ENCODE measurements at regions not wholly inside any gene's neighbourhood (a gene's known extent, or its start where the extent isn't known, plus 50 kb on each side); places are given as distances from the start of the nearest gene placed in this dataset.

- 0 out of 2 replicates have a peak, but pooled peaks cover 4% of the 10 kb centered on the region for H3K4me1 ChIP-seq (ENCODE audit: control insufficient read depth, insufficient read depth, low read length)
- TF ChIP-seq ZNF394 (tag by site-specific recombination; IDR thresholded peaks at IDR 0.05; ENCODE audit: borderline replicate concordance) (no peak), IKZF3 (tag by site-specific recombination; IDR thresholded peaks at IDR 0.05) (no peak), ZNF843 (tag by site-specific recombination; IDR thresholded peaks at IDR 0.05) (no peak), ZNF837 (tag by site-specific recombination; IDR thresholded peaks at IDR 0.05) (no peak), ZFHX2 (tag by site-specific recombination; conservative IDR thresholded peaks at IDR 0.05) (no peak), ZSCAN18 (tag by site-specific recombination; IDR thresholded peaks at IDR 0.05) (no peak), ZFP3 (tag by site-specific recombination; IDR thresholded peaks at IDR 0.05; ENCODE audit: low read depth) (no peak), ZNF155 (tag by site-specific recombination; IDR thresholded peaks at IDR 0.05) (no peak), TSHZ1 (tag by site-specific recombination; IDR thresholded peaks at IDR 0.05; ENCODE audit: borderline replicate concordance) (no peak), ZNF518A (tag by site-specific recombination; conservative IDR thresholded peaks at IDR 0.05; ENCODE audit: low read depth) (no peak), ZNF600 (tag by site-specific recombination; IDR thresholded peaks at IDR 0.05) (no peak), ZNF610 (tag by site-specific recombination; IDR thresholded peaks at IDR 0.05; ENCODE audit: borderline replicate concordance) (no peak)
- H3K36me3 ChIP-seq (ENCODE audit: control insufficient read depth in 2 of 2, insufficient read depth in 1 of 2, low read length in 2 of 2), result no peaks in the 10 kb centered on the region
- H3K4me3 ChIP-seq (ENCODE audit: low read depth, low read length), result no peak overlapping the region
- no peak overlapping the region for H3K27ac ChIP-seq (ENCODE audit: extremely low read depth, low read depth, low read length)
- H3K9me3 ChIP-seq (ENCODE audit: control insufficient read depth, insufficient read depth, low read depth, low read length), result no peaks in the 10 kb centered on the region
- ChIA-PET CTCF (no interaction called here), POLR2A (interaction anchor here (0.5 kb wide), 1 partner anchor 911 kb away, joined by 4 read pairs; no protein-coding TSS in a partner anchor)
Observed at GRCh38 chr9:82558855-82559630, 503.9 kb downstream of the RASEF start.

GRCh38 chr9:82560036-82560435 lies 502.9 kb downstream of the RASEF start:
- Histone ChIP-seq H3K4me3 (ENCODE audit: low read depth, low read length) (no peak overlapping the region), H3K4me1 (ENCODE audit: control insufficient read depth, insufficient read depth, low read length) (0 out of 2 replicates have a peak, but pooled peaks cover 4% of the 10 kb centered on the region), H3K36me3 (ENCODE audit: control insufficient read depth in 2 of 2, insufficient read depth in 1 of 2, low read length in 2 of 2) (no peaks in the 10 kb centered on the region), H3K27ac (ENCODE audit: extremely low read depth, low read depth, low read length) (no peak overlapping the region), H3K9me3 (ENCODE audit: control insufficient read depth, insufficient read depth, low read depth, low read length) (no peaks in the 10 kb centered on the region)
- CTCF ChIA-PET, result no interaction called here
- POLR2A ChIA-PET, result no interaction called here
- TF ChIP-seq ZNF692 (tag by site-specific recombination; IDR thresholded peaks at IDR 0.05) (no peak), ZSCAN16 (tag by site-specific recombination; IDR thresholded peaks at IDR 0.05) (no peak), ZNF26 (tag by site-specific recombination; IDR thresholded peaks at IDR 0.05) (no peak), ZNF626 (tag by site-specific recombination; IDR thresholded peaks at IDR 0.05) (no peak), ZNF621 (tag by site-specific recombination; IDR thresholded peaks at IDR 0.05) (no peak), YY2 (tag by site-specific recombination; IDR thresholded peaks at IDR 0.05) (no peak), ZNF76 (tag by site-specific recombination; IDR thresholded peaks at IDR 0.05; ENCODE audit: borderline replicate concordance, low read depth) (no peak)
